ENCODE measurements at regions not wholly inside any gene's neighbourhood (a gene's known extent, or its start where the extent isn't known, plus 50 kb on each side); places are given as distances from the start of the nearest gene placed in this dataset.
"Not testable (repeated sequence)": the region's sequence is repeated elsewhere in the genome, so short reads cannot be mapped to it uniquely, and the experiment has no call there.

DNA sequence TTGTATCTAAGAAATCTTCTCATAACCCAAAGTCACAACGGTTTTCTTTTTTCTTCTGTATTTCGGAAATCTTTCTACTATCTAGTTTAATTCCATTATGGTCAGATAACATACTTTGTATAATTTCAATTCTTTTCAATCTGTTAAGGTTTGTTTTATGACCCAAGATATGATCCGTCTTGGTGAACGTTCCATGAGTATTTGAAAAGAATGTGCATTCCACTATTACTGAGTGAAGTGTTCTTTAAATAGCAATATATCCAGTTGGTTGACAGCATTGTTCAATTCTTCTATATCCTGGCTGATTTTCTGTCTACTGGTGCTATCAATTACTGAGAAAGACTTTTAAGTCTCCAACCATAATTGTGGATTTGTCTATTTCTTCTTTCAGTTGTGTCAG is 414.5 kb downstream of the TNS1 start:
- no peak for DNase-seq (ENCODE audit: low read depth)

GRCh38 chr2:217585362-217585761 is 417.4 kb downstream of the TNS1 start:
- DNase-seq (ENCODE audit: low read depth): no peak

- not testable (repeated sequence) for DNase-seq (ENCODE audit: low read depth)
Observed at GRCh38 chr2:217580407-217580806, 422.4 kb downstream of the TNS1 start.

- DNase-seq (ENCODE audit: low read depth): no peak
Observed at GRCh38 chr2:217573571-217573970, 429.2 kb downstream of the TNS1 start.

- DNase-seq (ENCODE audit: low read depth): no peak
Observed at GRCh38 chr2:217570394-217570793, 432.4 kb downstream of the TNS1 start.

- no peak for DNase-seq (ENCODE audit: low read depth)
Observed at GRCh38 chr2:217568289-217568971, 434.4 kb downstream of the TNS1 start.

- no peak for DNase-seq (ENCODE audit: low read depth)
Observed at GRCh38 chr2:217563565-217563964, 439.2 kb downstream of the TNS1 start.

DNA sequence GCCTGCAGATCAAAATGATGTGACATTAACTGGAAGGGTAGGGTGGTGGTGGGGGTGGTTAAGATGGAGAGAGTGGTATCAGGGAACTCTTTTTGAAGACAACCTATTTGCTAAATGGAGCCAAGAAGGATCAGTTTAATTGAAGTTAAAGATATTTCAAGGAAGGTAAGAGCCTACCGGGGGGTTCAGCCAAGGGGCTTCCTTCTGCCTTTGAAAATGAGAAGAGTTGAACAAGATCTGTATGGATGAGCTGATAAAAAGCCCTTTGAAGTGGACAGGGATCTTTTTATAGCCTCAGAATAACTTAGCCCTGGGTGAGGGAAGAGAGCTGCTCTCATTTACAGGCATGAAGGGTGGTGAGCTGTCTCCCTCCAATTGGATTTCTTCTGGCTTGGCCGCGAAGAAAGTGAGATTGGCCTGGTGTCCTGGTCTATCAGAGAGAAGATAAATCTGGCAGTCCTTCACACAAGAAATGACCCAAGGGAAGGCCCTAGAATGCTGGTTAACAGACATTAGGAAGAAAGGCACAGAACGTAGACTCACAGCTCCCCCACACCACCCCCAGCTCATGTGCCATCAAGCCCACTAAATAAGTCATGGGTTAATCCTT is 439.8 kb downstream of the TNS1 start:
- DNase-seq (ENCODE audit: low read depth): no peak

- no peak for DNase-seq (ENCODE audit: low read depth)
Observed at GRCh38 chr2:217559084-217559483, 443.7 kb downstream of the TNS1 start.

GRCh38 chr2:217555081-217555876 is 447.5 kb downstream of the TNS1 start:
- no peak for DNase-seq (ENCODE audit: low read depth)

DNA sequence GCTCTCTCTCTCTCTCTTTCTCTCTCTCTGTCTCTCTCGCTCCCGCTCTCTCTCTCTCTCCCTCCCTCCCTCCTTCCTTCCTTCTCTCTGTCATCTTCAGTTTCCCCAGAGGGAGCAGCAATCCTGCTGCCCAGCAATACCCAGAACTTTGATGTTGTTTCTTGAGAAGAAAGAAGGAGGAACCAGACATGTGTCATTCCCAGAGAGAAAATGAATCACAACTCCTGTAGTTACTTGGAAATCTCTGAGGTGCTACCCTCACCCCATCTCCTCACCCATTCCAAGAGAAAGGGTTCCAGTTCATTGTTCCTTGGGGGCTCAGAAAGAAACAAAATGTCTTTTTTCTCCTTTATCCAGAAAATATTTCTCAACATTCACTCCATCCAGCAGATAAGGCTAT is 449.1 kb downstream of the TNS1 start:
- DNase-seq (ENCODE audit: low read depth): no peak

- no peak for DNase-seq (ENCODE audit: low read depth)
Observed at GRCh38 chr2:217553202-217553601, 449.6 kb downstream of the TNS1 start.

DNA sequence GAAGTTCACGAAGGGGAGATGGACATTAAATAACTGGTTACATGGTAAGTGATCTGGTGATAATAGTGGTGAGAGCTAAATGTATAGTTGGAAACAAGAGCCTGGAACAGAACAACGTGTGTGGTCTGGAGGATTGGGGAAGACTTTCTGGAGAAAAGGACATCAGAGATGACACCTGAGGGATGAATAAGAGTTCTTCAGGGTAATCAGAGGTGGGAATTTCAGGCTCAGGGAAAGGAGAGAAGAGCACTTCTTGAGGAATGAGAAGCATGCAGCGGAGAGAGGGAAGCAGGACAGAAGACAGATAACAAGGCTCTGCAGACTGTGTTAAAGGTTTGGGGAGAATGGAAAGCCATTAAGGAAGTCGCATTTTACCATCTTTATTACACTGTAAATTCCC is 450.7 kb downstream of the TNS1 start:
- no peak for DNase-seq (ENCODE audit: low read depth)

GRCh38 chr2:217551252-217551899 is 451.4 kb downstream of the TNS1 start:
- no peak for DNase-seq (ENCODE audit: low read depth)

- no peak for DNase-seq (ENCODE audit: low read depth)
Observed at GRCh38 chr2:217539126-217539525, 463.7 kb downstream of the TNS1 start.

- DNase-seq (ENCODE audit: low read depth): no peak
Observed at GRCh38 chr2:217538719-217539118, 464.1 kb downstream of the TNS1 start.

DNA sequence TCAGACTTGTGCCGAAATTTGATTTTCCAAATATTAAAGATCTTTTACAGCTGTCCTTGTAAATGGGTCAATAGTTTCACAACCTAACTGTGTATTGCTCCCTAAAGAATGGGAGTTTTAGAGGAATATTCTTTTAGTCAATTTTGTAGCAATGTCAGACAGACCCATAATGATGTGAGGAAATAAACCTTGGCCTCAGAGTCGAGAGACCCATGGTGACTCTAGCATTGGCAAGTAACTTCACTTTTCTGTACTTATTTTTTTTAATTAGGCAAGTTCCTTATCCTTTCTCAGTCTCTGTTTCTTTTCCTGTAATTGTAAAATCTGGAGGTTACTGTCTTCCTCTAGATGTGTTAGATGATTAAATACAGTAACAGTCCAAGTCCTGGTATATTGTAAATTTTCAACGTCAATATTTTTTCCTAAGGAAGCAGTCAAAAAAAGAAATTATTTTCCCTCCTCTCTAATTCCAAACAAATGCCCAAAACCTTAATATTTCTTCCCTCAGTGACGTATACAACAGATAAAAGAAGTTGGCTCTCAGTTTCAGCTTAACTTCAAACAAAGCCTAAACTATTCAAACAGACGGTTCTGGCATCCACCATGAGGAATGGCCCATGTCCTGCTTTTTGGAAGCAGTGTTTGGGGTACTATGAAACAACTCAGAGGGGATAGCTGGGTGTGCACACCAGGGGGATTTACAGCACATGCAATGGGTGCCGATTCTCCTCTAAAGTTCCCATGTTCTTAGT is 466.7 kb downstream of the TNS1 start:
- DNase-seq (ENCODE audit: low read depth): no peak

DNA sequence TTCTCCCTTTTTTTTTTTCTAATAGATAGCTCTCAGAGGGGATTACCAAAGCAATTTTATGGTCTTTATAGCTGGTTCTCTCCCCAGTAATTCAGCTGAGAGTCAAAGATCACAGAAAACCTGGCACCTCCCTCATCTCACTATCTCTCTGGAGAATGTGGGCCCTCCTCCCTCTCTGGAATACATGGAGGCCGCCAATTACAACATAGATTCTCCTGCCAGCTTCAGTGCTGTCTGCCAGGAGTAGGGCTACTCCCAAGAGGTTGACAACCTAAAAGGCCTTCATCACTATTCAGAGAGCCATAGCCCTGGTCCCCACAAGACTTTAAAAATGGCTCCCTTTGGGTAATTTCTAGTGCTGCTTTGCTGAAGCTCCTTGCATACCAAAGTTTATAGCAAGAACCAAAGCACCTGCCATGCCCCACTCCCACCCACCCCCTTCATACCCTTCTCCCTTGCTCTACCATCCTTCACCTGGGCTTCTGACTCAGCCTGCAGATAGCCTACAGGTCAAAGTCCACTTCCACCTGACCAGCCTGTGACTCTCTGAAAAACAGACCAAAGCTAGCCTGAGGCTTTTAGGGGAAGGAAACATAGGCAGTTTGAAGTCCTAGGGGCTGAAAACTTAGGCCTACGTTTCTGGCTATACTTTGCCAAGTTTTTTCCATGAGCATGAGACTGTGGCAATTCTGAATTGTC is 472.3 kb downstream of the TNS1 start:
- DNase-seq (ENCODE audit: low read depth): no peak

GRCh38 chr2:217529271-217529670 is 473.5 kb downstream of the TNS1 start:
- no peak for DNase-seq (ENCODE audit: low read depth)

GRCh38 chr2:217527590-217528202 is 475.1 kb downstream of the TNS1 start:
- DNase-seq (ENCODE audit: low read depth): no peak

- DNase-seq (ENCODE audit: low read depth): no peak
Observed at GRCh38 chr2:217525076-217525475, 477.7 kb downstream of the TNS1 start.

All from stimulated activated CD8-positive, alpha-beta memory T cell treated with anti-CD3 and anti-CD28 coated beads, Interleukin-4, amount 100 ng/mL, for 24 hours (primary cell).